ENCODE measurements at regions not wholly inside any gene's neighbourhood (a gene's known extent, or its start where the extent isn't known, plus 50 kb on each side); places are given as distances from the start of the nearest gene placed in this dataset.

- TF ChIP-seq ZNF331 (CRISPR knock-in tag; IDR thresholded peaks at IDR 0.05; ENCODE audit: low read depth) (no peak), STAT1 (IDR thresholded peaks at IDR 0.05; ENCODE audit: unreplicated experiment) (no peak), ETS1 (IDR thresholded peaks at IDR 0.05) (no peak), ZNF462 (CRISPR knock-in tag; IDR thresholded peaks at IDR 0.05) (no peak)
Observed at GRCh38 chr12:107925125-107925524, 150.6 kb downstream of the ASCL4 start (continued).

- H3K4me2 ChIP-seq = no peak overlapping the region
Observed at GRCh38 chr12:107929436-107929835, 154.9 kb downstream of the ASCL4 start.

More at GRCh38 chr12:107929436-107929835, 154.9 kb downstream of the ASCL4 start:
- Histone ChIP-seq H4K20me1 (replicated peaks; ENCODE audit: insufficient read depth) (no peaks in the 10 kb centered on the region), H3K36me3 (ENCODE audit: insufficient read depth) (no peaks in the 10 kb centered on the region), H3K4me3 (no peak overlapping the region), H2AFZ (no peak overlapping the region), H3K4me1 (ENCODE audit: insufficient read depth) (no peaks in the 10 kb centered on the region), H3F3A (replicated peaks; ENCODE audit: low read depth) (no peaks in the 10 kb centered on the region), H3K9me2 (ENCODE audit: insufficient read depth) (no peaks in the 10 kb centered on the region; the same call in 1 of the 2 replicates), H3K79me2 (replicated peaks; ENCODE audit: insufficient read depth) (no peaks in the 10 kb centered on the region), H3K27me3 (ENCODE audit: insufficient read depth) (no peaks in the 10 kb centered on the region), H3K27ac (ENCODE audit: low read depth) (no peak overlapping the region)
- peaks cover 3% of the 10 kb centered on the region for H3K27me3 Mint-ChIP-seq (ENCODE audit: insufficient read depth, low read depth, poor library complexity)
- no peak overlapping the region for H3K27ac Mint-ChIP-seq
- DNase-seq (ENCODE audit: low spot score) (peak; percentile 80), ATAC-seq (peak; percentile 99)
- no peaks in the 10 kb centered on the region for H3K9me3 Mint-ChIP-seq
- no peaks in the 10 kb centered on the region; the same call in 2 of the 3 replicates for H3K4me1 Mint-ChIP-seq
- no peak overlapping the region for H3K4me3 Mint-ChIP-seq
- no peak for TF ChIP-seq POLR2AphosphoS5 (IDR thresholded peaks at IDR 0.05; ENCODE audit: low read depth)
- TF ChIP-seq EZH2phosphoT487 (IDR thresholded peaks at IDR 0.05; ENCODE audit: unreplicated experiment) = no peak
- TF ChIP-seq STAT1 (IDR thresholded peaks at IDR 0.05; ENCODE audit: unreplicated experiment) = no peak
- no peak for TF ChIP-seq ZNF114 (CRISPR knock-in tag; IDR thresholded peaks at IDR 0.05)
- TF ChIP-seq CREB1 (CRISPR knock-in tag; IDR thresholded peaks at IDR 0.05; ENCODE audit: low read depth) = peak; percentile 49
- TF ChIP-seq NANOG (IDR thresholded peaks at IDR 0.05; ENCODE audit: borderline replicate concordance) = no peak
- TF ChIP-seq EZH2 (IDR thresholded peaks at IDR 0.05; ENCODE audit: low read depth, unreplicated experiment) = no peak
- TF ChIP-seq CTCF (conservative IDR thresholded peaks at IDR 0.05; ENCODE audit: low read depth in 2 of 2) = peak; percentile 55 to 77
- TF ChIP-seq JUNB (IDR thresholded peaks at IDR 0.05; ENCODE audit: unreplicated experiment) = no peak
- no peaks in the 10 kb centered on the region for H3K36me3 Mint-ChIP-seq (ENCODE audit: low read depth)

Measured in GM23338 (cell line).